K562 (cell line): ENCODE measurements at regions not wholly inside any gene's neighbourhood (a gene's known extent, or its start where the extent isn't known, plus 50 kb on each side); places are given as distances from the start of the nearest gene placed in this dataset.

ENCODE experiments used
- FOXA3 ChIP-seq, 2 experiments: fragments of 450-650 bp in 1 of 2; sonication (generic) in 1 of 2; formaldehyde crosslinking; IDR thresholded peaks in 1 of 2; conservative IDR thresholded peaks in 1 of 2; 2 replicates each; pipeline versions ENCODE4 v1.4.0 to v1.8.0; 2020 to 2022; ENCODE audit warnings: mild to moderate bottlenecking in 2 of 2, missing genetic modification reagents in 1 of 2
- SMARCA5 ChIP-seq: fragments of 450-650 bp; IDR thresholded peaks from 2 replicates; pipeline ENCODE4 v1.6.1; 2016
- TF ChIP-seq, protein P1 (sequence below): sonication (generic); formaldehyde crosslinking; IDR thresholded peaks from 2 replicates; pipeline ENCODE4 v1.8.1; 2023; ENCODE audit warnings: missing genetic modification reagents, mild to moderate bottlenecking, borderline replicate concordance
- TF ChIP-seq, protein P2 (sequence below): conservative IDR thresholded peaks from 2 replicates; pipeline ENCODE4 v1.6.1; 2011; ENCODE audit warnings: low read depth, mild to moderate bottlenecking, low read length; ENCODE audit not compliant: control insufficient read depth
- TF ChIP-seq, protein P3 (sequence below): fragments of 250-450 bp; sonication (Bioruptor Pico); IDR thresholded peaks from 2 replicates; pipeline ENCODE4 v1.5.0; 2021

DNA sequence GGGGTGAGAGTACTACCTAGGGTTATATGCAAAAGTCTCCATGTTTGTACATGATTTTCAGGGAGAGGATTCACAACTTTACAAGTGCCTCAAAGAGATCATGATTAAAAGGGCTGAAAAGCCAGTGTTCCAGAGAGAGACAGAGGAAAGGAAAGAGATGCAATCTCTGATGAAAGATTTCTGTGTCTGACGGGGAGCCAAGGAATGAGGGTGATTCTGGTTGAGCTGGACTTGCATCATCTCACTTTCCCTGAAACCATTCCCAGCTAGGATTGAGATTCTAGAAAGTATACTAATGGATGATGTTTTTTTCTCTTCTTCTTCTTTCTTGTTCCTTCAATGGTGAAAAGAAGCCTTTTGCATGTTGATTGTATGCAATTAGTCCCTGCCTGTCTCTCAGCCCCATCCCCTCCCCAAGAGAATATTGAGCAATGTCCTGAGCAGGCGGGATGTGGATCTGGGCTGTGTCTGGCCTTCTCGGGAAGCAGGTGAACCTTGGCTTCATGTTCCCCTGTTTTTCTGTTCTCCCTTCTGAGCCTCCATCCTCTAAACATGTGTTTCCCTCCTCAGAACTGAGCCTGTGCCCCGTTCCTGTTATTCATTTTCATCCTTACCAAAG, 186.1 kb downstream of the ZNF365 start (continued):
- TF ChIP-seq, protein P1, sequence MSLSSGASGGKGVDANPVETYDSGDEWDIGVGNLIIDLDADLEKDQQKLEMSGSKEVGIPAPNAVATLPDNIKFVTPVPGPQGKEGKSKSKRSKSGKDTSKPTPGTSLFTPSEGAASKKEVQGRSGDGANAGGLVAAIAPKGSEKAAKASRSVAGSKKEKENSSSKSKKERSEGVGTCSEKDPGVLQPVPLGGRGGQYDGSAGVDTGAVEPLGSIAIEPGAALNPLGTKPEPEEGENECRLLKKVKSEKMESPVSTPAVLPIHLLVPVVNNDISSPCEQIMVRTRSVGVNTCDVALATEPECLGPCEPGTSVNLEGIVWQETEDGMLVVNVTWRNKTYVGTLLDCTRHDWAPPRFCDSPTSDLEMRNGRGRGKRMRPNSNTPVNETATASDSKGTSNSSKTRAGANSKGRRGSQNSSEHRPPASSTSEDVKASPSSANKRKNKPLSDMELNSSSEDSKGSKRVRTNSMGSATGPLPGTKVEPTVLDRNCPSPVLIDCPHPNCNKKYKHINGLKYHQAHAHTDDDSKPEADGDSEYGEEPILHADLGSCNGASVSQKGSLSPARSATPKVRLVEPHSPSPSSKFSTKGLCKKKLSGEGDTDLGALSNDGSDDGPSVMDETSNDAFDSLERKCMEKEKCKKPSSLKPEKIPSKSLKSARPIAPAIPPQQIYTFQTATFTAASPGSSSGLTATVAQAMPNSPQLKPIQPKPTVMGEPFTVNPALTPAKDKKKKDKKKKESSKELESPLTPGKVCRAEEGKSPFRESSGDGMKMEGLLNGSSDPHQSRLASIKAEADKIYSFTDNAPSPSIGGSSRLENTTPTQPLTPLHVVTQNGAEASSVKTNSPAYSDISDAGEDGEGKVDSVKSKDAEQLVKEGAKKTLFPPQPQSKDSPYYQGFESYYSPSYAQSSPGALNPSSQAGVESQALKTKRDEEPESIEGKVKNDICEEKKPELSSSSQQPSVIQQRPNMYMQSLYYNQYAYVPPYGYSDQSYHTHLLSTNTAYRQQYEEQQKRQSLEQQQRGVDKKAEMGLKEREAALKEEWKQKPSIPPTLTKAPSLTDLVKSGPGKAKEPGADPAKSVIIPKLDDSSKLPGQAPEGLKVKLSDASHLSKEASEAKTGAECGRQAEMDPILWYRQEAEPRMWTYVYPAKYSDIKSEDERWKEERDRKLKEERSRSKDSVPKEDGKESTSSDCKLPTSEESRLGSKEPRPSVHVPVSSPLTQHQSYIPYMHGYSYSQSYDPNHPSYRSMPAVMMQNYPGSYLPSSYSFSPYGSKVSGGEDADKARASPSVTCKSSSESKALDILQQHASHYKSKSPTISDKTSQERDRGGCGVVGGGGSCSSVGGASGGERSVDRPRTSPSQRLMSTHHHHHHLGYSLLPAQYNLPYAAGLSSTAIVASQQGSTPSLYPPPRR: no peak
- TF ChIP-seq, protein P2, sequence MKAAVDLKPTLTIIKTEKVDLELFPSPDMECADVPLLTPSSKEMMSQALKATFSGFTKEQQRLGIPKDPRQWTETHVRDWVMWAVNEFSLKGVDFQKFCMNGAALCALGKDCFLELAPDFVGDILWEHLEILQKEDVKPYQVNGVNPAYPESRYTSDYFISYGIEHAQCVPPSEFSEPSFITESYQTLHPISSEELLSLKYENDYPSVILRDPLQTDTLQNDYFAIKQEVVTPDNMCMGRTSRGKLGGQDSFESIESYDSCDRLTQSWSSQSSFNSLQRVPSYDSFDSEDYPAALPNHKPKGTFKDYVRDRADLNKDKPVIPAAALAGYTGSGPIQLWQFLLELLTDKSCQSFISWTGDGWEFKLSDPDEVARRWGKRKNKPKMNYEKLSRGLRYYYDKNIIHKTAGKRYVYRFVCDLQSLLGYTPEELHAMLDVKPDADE: no peak
- TF ChIP-seq FOXA3 (CRISPR knock-in tag; conservative IDR thresholded peaks at IDR 0.05 in 1 of 2, IDR thresholded peaks at IDR 0.05 in 1 of 2) (no peak), SMARCA5 (no peak)
- TF ChIP-seq, protein P3, sequence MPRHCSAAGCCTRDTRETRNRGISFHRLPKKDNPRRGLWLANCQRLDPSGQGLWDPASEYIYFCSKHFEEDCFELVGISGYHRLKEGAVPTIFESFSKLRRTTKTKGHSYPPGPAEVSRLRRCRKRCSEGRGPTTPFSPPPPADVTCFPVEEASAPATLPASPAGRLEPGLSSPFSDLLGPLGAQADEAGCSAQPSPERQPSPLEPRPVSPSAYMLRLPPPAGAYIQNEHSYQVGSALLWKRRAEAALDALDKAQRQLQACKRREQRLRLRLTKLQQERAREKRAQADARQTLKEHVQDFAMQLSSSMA (CRISPR knock-in tag): no peak
